ENCODE measurements at regions not wholly inside any gene's neighbourhood (a gene's known extent, or its start where the extent isn't known, plus 50 kb on each side); places are given as distances from the start of the nearest gene placed in this dataset.
A peak's percentile ranks its signal among the peaks of the same experiment; 100 is the strongest.
"Not testable (repeated sequence)": the region's sequence is repeated elsewhere in the genome, so short reads cannot be mapped to it uniquely, and the experiment has no call there.

DNA sequence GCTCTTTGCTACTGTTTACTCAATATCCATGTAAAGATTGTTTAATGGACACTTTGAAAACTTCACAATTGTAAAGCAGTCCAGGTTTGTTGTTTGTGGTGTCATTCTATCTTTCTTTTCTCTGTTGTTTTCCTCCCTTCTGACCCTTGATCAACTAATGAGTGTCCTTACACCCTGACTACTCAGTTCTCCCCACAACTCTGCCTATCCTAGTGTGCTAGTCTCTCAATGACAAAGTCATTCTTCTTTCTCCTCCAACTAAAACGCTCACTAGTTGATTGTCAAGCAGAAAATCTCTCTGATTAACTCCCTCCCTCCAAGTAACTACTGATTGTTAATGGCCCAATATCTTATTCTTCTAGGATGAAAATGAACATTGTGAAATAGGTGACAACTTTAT, 148.5 kb upstream of the FBXO33 start:
- DNase-seq (ENCODE audit: low read depth), result no peak

DNA sequence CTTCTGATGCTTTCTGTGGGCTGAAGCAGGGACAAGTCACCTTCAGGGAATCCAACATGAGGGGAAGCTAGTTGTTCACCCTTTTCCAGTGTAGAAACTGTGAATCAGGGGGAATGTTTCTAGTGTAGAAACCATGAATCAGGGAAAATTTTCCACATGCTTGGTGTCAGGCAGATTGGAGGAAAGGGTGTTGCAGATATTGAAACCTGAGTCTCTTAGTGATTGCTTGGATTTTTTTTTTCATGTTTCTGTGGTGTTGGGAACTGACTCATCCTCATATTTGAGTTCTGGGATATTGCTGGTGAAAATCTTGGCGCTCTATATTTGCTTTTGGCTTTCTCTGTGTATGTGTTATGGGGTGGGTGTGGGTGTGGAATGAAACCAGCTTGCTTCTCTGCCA, 144.5 kb upstream of the FBXO33 start:
- DNase-seq (ENCODE audit: low read depth), result peak; percentile 0

GRCh38 chr14:39576258-39576657, 144.0 kb upstream of the FBXO33 start:
- DNase-seq (ENCODE audit: low read depth), result no peak

GRCh38 chr14:39568809-39569538, 136.7 kb upstream of the FBXO33 start:
- DNase-seq (ENCODE audit: low read depth), result no peak

- DNase-seq (ENCODE audit: low read depth), result no peak
These were observed 134.6 kb upstream of the FBXO33 start for GRCh38 chr14:39566795-39567194.

DNA sequence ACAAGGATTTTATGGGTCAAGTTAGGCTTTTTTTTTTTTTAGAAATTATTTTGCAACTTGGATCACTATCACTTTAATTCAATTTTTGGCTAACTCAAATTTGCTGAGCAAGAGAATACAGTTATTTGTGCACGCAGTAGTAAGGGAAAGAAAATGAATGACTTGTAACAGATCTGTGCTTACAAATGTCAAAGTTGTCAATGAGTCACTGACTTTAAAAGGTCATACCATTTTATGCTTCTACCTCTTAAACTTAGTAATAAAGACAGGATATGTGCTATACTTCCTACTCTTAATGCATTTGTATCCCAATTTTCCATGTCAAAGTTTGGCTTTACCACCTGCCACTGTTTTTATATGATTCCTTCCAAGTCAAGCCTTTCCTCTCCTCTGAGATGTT, 131.1 kb upstream of the FBXO33 start:
- no peak for DNase-seq (ENCODE audit: low read depth)

DNA sequence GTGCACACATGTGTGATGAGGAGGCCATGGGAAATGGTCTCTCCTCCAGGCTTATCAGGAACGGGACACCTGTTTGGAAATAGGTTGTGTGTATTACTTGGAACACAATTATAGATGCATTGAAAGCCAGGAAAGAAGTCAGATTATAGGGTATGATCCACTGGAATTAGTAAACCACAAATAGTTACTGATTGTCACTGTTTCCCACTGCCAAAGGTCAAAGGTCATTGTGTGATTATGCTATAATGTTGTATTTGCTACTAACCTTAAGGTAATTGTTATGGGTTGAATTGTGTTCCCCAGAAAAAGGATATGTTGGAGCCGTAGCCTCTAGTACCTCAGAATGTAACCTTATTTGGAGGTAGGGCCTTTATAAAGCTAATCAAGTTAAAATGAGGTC, 129.9 kb upstream of the FBXO33 start:
- DNase-seq (ENCODE audit: low read depth), result no peak

GRCh38 chr14:39558525-39558924, 126.3 kb upstream of the FBXO33 start:
- DNase-seq (ENCODE audit: low read depth), result no peak

DNA sequence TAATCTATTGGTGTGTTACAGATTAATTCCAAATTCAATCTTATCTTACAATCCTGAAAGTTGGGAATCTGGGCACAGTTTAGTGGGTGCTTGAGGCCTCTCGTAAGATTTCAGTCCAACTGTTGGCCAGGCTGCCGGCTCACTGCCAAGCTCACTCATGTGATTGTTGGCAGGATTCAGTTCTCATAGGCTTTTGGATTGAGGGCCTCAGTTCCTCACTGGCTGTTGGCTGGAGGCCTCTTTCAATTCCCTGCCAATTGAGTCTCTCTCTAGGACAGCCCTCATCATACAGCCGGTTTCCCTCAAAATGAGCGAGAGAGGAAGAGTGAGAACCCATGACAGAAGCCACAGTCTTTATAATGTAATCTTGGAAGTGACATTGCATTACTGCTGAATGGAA, 123.5 kb upstream of the FBXO33 start:
- no peak for DNase-seq (ENCODE audit: low read depth)

GRCh38 chr14:39554576-39554975, 122.3 kb upstream of the FBXO33 start:
- DNase-seq (ENCODE audit: low read depth), result no peak

GRCh38 chr14:39548358-39548757, 116.1 kb upstream of the FBXO33 start:
- no peak for DNase-seq (ENCODE audit: low read depth)

DNA sequence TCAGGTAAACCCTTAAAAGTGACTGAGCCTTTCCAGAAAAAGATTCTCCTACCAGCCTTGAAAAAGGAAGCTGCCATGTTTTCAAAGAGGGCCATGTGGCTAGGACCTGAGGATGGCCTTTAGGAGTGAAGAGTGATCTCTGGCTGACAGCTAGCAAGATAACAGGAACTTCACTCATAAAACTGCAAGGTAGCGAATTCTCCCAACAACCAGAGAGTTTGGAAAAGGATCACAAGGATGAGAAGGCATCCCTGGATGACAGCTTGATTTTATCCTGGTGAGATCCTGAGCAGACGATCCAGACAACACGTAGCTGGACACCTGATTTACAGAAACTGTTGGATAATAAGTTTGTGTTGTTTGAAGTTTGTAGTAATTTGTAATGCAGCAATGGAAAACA, 115.6 kb upstream of the FBXO33 start:
- no peak for DNase-seq (ENCODE audit: low read depth)

DNA sequence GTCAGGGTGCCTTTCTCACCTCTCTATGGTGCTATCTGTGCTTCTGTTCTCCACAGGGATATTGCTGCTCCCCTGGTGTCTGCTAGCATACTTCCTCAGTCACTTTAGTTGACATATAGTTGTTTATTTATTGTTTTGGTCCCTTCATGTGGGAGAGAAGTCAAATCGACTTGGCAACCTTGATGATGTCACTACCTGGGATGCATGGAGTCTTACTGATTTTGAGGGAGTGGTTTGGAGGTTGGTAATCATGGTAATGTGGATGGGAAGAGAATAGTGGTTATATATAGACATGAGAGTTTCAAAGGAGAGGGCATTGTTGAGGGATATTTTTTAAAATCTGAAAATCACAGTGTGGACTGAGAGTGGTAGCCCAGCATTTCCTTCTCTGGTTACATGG, 73.6 kb upstream of the FBXO33 start:
- DNase-seq (ENCODE audit: low read depth), result no peak

DNA sequence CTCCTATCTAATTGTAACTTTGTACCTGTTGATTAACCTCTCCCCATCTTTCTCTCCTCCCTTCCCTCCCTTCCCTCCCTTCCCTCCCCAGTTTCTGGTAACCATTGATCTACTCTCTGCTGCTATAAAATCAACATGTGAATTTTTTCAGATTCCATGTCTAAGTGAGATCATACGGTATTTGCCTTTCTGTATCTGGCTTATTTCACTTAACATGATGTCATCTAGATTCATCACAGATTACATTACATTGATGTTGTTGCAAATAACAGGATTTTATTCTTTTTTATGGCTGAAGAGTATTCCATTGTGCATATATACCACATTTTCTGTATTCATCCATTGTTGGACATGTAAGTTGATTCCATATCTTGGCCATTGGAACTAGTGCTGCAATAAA, 68.0 kb upstream of the FBXO33 start:
- DNase-seq (ENCODE audit: low read depth), result no peak

DNA sequence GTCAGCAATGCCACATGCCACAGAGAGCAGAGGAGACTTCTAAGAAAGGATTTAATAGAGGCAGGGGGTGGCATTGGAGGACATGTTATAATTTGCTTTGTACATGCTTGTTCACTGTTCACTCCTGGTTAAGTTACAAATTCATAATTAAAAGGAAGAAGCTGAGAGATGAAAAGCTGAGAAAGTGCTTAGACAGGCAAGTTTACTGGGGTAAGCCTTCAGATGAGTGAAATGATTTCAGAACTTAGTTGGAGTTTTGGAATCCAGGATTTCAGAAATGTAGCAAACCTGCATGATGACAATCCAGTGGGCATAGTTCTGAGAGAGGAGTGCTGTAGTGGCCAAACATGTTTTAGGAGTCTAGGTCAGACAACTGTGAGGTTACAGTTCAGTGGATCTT, 67.3 kb upstream of the FBXO33 start:
- DNase-seq (ENCODE audit: low read depth), result no peak

GRCh38 chr14:39497677-39498076, 65.4 kb upstream of the FBXO33 start:
- not testable (repeated sequence) for DNase-seq (ENCODE audit: low read depth)

- DNase-seq (ENCODE audit: low read depth), result peak; percentile 73
These were observed 60.0 kb upstream of the FBXO33 start for GRCh38 chr14:39492267-39492666.

- peak; percentile 38 for DNase-seq (ENCODE audit: low read depth)
These were observed 58.9 kb upstream of the FBXO33 start for GRCh38 chr14:39491134-39491571.

DNA sequence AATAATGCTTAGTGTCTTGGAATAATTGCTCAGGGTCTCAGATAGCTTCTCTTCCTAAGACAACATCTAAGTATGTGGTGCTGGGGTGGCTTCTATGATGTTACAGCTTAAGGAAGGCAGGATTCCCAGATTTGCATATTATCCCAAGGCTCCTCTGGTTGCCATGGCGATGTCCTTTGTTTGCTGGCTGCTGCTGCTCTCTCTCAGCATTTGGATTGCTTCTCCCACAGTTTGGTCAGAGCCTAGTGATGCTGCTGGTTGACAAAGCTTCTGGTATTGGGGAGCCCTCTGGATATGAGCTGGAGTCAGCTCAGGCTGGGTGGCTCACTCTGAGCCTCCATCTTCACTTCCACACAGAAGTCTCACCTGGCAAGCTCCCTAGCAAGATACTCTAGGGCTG, 56.4 kb upstream of the FBXO33 start:
- no peak for DNase-seq (ENCODE audit: low read depth)

DNA sequence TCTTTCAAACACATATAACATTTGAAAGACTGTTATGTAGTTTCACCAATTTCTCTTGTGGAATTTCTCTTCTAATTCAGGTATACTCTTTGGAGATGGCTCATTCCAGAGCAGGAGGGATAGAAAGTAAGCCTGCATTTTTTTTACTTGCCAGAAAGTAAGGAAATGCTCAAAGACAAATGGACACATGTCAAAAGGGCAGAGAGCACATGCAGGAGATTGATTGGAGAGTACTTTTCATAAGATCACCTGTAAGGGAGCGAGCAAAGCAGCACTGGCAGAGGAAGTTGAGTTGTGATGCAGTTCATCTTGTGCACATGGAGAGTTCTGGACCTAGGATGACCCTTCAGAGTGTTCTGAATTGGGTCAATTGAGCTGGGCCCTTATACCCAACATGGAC, 51.4 kb upstream of the FBXO33 start:
- no peak for DNase-seq (ENCODE audit: low read depth)

Measured in HS-27A (cell line).